Activated naive CD4-positive, alpha-beta T cell treated with anti-CD3 and anti-CD28 coated beads, Interleukin-2, amount 10 ng/mL, durations not matched to agents 7 days and 5 days (primary cell): ENCODE measurements at regions not wholly inside any gene's neighbourhood (a gene's known extent, or its start where the extent isn't known, plus 50 kb on each side); places are given as distances from the start of the nearest gene placed in this dataset.

Experiments used
- CTCF ChIA-PET: fragments of 350-600 bp; sonication (Branson Sonifier 250); formaldehyde crosslinking; loops from one replicate; lab custom pipeline; 2021; ENCODE audit warnings: antibody characterized with exemption; lab: Charles Lee
- DNase-seq: peaks from one replicate; pipeline ENCODE4 v3.0.0-alpha.2; 2020
- H3K27ac Mint-ChIP-seq: one replicate; pipeline ENCODE4 v1.8.0; 2021; ENCODE audit warnings: mild to moderate bottlenecking, moderate library complexity, mixed read lengths
- H3K27me3 Mint-ChIP-seq: one replicate; pipeline ENCODE4 v1.8.0; 2021; ENCODE audit warnings: mild to moderate bottlenecking, mixed read lengths
- H3K36me3 Mint-ChIP-seq: one replicate; pipeline ENCODE4 v1.8.0; 2021; ENCODE audit warnings: mixed read lengths
- H3K4me1 Mint-ChIP-seq: one replicate; pipeline ENCODE4 v1.8.0; 2021; ENCODE audit warnings: mixed read lengths
- H3K4me3 Mint-ChIP-seq: one replicate; pipeline ENCODE4 v1.8.0; 2021; ENCODE audit warnings: mild to moderate bottlenecking, moderate library complexity, mixed read lengths
- H3K9me3 Mint-ChIP-seq: one replicate; pipeline ENCODE4 v1.8.0; 2021; ENCODE audit warnings: mixed read lengths

DNA sequence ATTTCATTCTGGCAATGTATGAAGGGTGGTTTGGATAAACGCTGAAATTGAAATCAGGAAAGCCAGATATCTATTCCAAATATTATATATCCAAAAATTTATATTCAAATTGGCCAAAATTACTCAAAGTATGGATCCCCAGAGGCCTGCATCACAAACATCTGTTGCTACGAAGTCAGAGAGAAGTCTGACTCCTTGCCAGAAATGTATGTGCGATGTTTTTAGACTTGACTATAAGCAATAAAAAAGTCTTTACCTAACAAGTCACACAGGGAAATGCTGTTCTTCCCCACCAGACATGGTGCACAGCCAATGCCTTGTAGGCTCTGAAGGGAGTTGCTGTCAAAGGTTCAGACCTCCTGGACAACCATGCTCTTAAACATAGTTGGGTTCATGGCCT lies 533.1 kb downstream of the OTOL1 start:
- DNase-seq = no peak
- H3K9me3 Mint-ChIP-seq = no peaks in the 10 kb centered on the region
- no peaks in the 10 kb centered on the region for H3K4me1 Mint-ChIP-seq
- H3K27me3 Mint-ChIP-seq = no peaks in the 10 kb centered on the region
- CTCF ChIA-PET = no interaction called here
- no peak overlapping the region for H3K4me3 Mint-ChIP-seq
- H3K27ac Mint-ChIP-seq = no peak overlapping the region
- no peaks in the 10 kb centered on the region for H3K36me3 Mint-ChIP-seq

DNA sequence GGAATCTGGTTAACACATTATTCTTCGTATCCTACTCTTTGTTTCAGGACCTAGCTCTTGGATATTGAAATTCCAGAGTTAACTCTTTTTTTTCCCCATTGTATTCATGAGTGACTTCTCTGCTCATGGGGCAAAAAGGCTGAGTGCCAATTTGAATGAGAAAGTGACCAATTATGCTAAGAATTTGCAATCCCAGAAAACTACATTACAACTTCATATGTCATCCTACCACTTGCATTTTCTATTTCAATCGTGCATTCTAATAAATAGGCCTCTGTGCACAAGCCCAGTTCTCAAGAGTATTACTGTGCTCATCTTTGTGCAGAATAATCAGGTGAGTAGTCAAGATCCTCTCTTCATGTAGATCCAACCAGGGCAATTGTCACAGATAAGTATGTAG lies 537.8 kb downstream of the OTOL1 start:
- Mint-ChIP-seq H3K9me3 (no peaks in the 10 kb centered on the region), H3K4me3 (no peak overlapping the region), H3K4me1 (no peaks in the 10 kb centered on the region), H3K27ac (no peak overlapping the region), H3K27me3 (no peaks in the 10 kb centered on the region), H3K36me3 (no peaks in the 10 kb centered on the region)
- CTCF ChIA-PET = no interaction called here
- DNase-seq = no peak

DNA sequence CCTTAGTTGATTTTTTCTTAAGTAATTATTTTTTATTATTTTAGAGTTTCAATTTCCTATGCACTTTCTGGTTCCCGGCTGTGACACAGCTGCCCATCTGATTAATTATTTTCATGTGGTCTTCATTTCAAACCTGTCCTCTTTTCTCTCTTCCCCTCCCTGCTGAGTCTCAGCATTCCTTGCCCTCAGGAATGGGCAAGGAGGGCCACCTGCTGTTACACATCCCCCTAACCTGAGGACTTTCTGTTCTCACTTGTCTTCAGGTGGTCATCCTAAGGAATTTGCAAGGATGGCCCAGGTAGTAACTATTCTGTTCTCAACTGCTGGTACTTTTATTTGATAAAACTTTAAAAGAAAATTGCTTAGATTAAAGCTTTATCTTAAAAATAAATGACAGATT lies 545.0 kb downstream of the OTOL1 start:
- Mint-ChIP-seq H3K4me1 (no peaks in the 10 kb centered on the region), H3K36me3 (no peaks in the 10 kb centered on the region)
- CTCF ChIA-PET = no interaction called here

DNA sequence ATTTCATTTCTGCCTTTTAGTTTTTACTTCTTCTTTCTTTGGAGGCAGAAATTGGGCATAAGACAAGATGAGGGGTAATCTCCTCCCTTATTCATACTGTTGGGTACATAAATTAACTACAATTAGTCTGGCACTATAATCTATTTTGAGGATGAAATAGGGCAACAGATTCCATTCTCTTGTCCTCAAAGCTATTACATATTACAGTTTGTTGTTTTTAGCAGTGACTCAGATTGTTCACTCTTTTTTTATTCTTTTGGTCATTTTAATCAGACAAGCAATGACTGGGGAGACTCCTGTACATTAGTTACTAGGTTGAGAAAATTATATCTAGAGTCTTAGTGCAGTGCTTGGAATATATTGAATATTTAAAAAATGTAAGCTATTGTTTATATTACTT lies 556.0 kb downstream of the OTOL1 start:
- Mint-ChIP-seq H3K27me3 (no peaks in the 10 kb centered on the region), H3K4me3 (no peak overlapping the region), H3K27ac (no peak overlapping the region), H3K4me1 (no peaks in the 10 kb centered on the region), H3K9me3 (peaks cover 4% of the 10 kb centered on the region), H3K36me3 (no peaks in the 10 kb centered on the region)
- CTCF ChIA-PET = interaction anchor here (0.6 kb wide), 1 partner anchor 484 kb away, joined by 3 read pairs; no protein-coding TSS in a partner anchor
- DNase-seq = no peak

More for the DNA sequence above, 545.0 kb downstream of the OTOL1 start:
- H3K4me3 Mint-ChIP-seq = no peak overlapping the region
- H3K9me3 Mint-ChIP-seq = peaks cover 2% of the 10 kb centered on the region
- no peak for DNase-seq
- H3K27me3 Mint-ChIP-seq = no peaks in the 10 kb centered on the region
- H3K27ac Mint-ChIP-seq = no peak overlapping the region

DNA sequence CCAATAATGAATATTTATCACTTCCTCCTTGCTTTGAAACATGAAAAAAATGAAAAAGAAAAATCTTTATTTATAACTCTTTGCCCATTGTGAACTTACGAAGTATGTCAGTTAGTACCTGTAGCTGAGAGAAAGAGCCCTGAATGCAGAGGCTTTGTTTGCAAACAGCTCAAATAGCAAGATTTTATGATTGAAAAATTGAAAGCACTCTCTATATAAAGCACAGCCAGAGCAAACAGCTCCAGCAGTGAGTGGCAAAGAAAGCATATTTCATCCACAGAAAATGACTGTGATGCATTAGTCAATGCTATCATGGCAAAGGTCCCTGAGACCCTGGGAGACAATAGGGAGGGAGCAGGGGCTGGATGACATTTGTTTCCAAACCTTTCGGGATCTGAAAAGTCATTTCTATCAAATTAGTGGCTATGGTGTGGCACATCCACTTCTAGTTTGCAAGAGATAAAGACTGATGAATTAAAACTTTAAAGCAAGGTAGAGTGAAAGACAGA lies 576.1 kb downstream of the OTOL1 start:
- Mint-ChIP-seq H3K36me3 (no peaks in the 10 kb centered on the region), H3K4me1 (no peaks in the 10 kb centered on the region), H3K27me3 (no peaks in the 10 kb centered on the region), H3K27ac (no peak overlapping the region), H3K4me3 (no peak overlapping the region), H3K9me3 (peaks cover 5% of the 10 kb centered on the region)
- CTCF ChIA-PET = no interaction called here
- DNase-seq = no peak

GRCh38 chr3:162073422-162073975 lies 576.9 kb downstream of the OTOL1 start:
- no peaks in the 10 kb centered on the region for H3K27me3 Mint-ChIP-seq
- no peaks in the 10 kb centered on the region for H3K4me1 Mint-ChIP-seq
- no peak for DNase-seq
- no peaks in the 10 kb centered on the region for H3K36me3 Mint-ChIP-seq
- no peak overlapping the region for H3K4me3 Mint-ChIP-seq
- peaks cover 5% of the 10 kb centered on the region for H3K9me3 Mint-ChIP-seq
- no peak overlapping the region for H3K27ac Mint-ChIP-seq
- CTCF ChIA-PET = no interaction called here

DNA sequence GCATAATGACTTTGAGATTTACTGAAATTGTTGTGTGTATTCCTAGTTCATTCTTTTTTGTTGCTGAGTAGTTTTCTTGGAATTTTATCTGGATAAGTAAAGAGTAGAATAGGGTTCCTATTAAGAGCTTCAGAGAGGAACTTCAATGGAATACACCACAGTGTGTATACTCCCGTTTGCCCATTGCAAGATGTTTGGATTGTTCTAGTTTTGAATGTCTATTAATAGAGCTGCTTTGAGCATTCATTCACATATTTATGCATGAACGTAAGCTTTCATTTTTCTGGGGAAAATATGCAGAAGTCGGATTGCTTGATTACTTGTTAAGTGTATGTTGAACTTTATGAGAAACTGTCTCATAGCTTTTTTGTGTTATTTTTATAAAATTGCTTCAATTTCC lies 580.5 kb downstream of the OTOL1 start:
- Mint-ChIP-seq H3K27ac (no peak overlapping the region), H3K4me1 (no peaks in the 10 kb centered on the region), H3K9me3 (no peaks in the 10 kb centered on the region), H3K27me3 (no peaks in the 10 kb centered on the region), H3K4me3 (no peak overlapping the region), H3K36me3 (no peaks in the 10 kb centered on the region)
- no peak for DNase-seq
- CTCF ChIA-PET = interaction anchor here (0.7 kb wide), 1 partner anchor 57 kb away, joined by 3 read pairs; no protein-coding TSS in a partner anchor

GRCh38 chr3:162082516-162082915 lies 585.9 kb downstream of the OTOL1 start:
- no peak for DNase-seq
- no peaks in the 10 kb centered on the region for H3K9me3 Mint-ChIP-seq
- H3K27me3 Mint-ChIP-seq = no peaks in the 10 kb centered on the region
- H3K4me1 Mint-ChIP-seq = no peaks in the 10 kb centered on the region
- no peaks in the 10 kb centered on the region for H3K36me3 Mint-ChIP-seq
- H3K27ac Mint-ChIP-seq = no peak overlapping the region
- CTCF ChIA-PET = no interaction called here
- no peak overlapping the region for H3K4me3 Mint-ChIP-seq

DNA sequence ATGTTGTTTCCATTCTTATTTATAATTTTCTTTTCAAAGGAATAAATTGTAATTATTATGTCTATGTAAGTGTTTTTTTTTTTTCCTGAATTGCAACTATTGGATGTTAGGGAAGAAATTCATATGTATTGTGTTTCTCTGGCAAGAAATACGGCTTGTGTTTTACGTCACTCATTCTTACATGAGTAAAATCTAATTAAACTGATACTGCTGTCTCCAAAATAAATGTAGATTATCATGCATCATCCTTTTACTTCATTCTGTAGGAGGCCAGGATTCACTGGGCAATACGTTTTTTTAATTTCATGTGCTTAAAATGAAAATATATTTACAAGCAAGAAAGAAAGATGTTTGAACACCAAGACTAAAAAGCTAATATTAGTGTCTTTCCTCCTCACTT lies 590.8 kb downstream of the OTOL1 start:
- Mint-ChIP-seq H3K9me3 (peaks cover 2% of the 10 kb centered on the region), H3K4me3 (no peak overlapping the region), H3K27ac (no peak overlapping the region), H3K36me3 (no peaks in the 10 kb centered on the region), H3K4me1 (no peaks in the 10 kb centered on the region), H3K27me3 (no peaks in the 10 kb centered on the region)
- no peak for DNase-seq
- CTCF ChIA-PET = no interaction called here

DNA sequence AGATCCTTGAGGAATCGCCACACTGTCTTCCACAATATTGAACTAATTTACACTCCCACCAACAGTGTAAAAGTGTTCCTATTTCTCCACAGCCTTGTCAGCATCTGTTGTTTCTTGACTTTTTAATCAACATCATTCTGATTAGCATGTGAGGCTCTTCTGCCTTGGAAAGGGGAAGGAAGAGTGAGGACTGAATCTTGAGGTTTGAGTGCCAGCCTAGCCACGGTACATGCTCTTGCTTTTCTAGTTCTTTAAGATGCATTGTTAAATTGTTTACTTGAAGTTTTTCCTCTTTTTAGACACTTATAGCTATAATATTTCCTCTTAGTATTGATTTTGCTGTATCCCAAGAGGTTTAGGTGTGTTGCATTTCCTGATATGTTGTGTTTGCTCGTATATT lies 596.1 kb downstream of the OTOL1 start:
- Mint-ChIP-seq H3K36me3 (no peaks in the 10 kb centered on the region), H3K27me3 (no peaks in the 10 kb centered on the region), H3K4me3 (no peak overlapping the region), H3K4me1 (no peaks in the 10 kb centered on the region), H3K9me3 (peaks cover 4% of the 10 kb centered on the region), H3K27ac (no peak overlapping the region)
- no peak for DNase-seq
- CTCF ChIA-PET = no interaction called here

DNA sequence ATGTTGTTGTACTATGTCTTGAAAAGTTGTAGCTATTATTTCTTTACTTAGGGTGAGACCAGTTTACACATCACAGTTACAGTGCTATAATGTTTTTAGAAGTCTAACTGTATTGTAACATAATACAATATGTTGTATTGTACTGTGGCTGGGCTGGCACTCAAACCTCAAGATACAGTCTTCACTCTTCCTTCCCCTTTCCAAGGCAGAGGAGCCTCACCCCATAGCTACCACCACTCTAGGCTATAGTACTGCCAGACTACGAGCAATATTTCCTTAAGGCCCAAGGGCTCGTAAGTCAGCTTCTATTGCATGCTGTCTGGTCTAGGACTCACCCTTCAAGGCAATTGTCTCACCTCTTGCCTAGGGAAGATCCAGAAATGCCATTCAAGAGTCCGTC lies 597.7 kb downstream of the OTOL1 start:
- CTCF ChIA-PET = no interaction called here
- no peaks in the 10 kb centered on the region for H3K27me3 Mint-ChIP-seq
- no peak overlapping the region for H3K27ac Mint-ChIP-seq
- DNase-seq = no peak
- no peak overlapping the region for H3K4me3 Mint-ChIP-seq
- peaks cover 3% of the 10 kb centered on the region for H3K9me3 Mint-ChIP-seq
- H3K36me3 Mint-ChIP-seq = no peaks in the 10 kb centered on the region
- no peaks in the 10 kb centered on the region for H3K4me1 Mint-ChIP-seq

DNA sequence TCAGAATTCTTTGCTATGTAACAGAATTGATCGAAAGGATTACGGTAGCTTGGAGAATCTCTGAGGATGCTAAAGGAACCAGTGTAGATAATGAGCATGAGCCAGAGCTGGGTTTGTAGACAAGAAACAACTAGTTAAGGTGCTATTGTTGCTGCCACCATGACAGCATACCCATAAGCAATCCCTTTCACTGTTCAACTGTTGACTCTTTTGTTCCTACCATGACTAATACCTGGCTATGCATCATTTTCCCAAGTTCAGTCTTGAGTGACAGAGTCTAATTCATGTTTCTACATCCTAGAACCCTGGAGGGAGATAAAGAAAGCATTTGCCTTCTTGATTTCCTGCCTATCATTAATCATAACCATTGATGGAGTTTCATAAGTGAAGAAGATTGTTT lies 600.3 kb downstream of the OTOL1 start:
- H3K27me3 Mint-ChIP-seq = no peaks in the 10 kb centered on the region
- H3K9me3 Mint-ChIP-seq = peaks cover 5% of the 10 kb centered on the region
- H3K4me1 Mint-ChIP-seq = no peaks in the 10 kb centered on the region
- DNase-seq = no peak
- CTCF ChIA-PET = no interaction called here
- no peak overlapping the region for H3K4me3 Mint-ChIP-seq
- no peak overlapping the region for H3K27ac Mint-ChIP-seq
- H3K36me3 Mint-ChIP-seq = no peaks in the 10 kb centered on the region

- DNase-seq = no peak
- H3K27me3 Mint-ChIP-seq = no peaks in the 10 kb centered on the region
- H3K4me3 Mint-ChIP-seq = no peak overlapping the region
- no peaks in the 10 kb centered on the region for H3K4me1 Mint-ChIP-seq
- CTCF ChIA-PET = no interaction called here
- no peaks in the 10 kb centered on the region for H3K36me3 Mint-ChIP-seq
- peaks cover 6% of the 10 kb centered on the region for H3K9me3 Mint-ChIP-seq
- no peak overlapping the region for H3K27ac Mint-ChIP-seq
These were observed 607.2 kb downstream of the OTOL1 start for GRCh38 chr3:162103808-162104207.

DNA sequence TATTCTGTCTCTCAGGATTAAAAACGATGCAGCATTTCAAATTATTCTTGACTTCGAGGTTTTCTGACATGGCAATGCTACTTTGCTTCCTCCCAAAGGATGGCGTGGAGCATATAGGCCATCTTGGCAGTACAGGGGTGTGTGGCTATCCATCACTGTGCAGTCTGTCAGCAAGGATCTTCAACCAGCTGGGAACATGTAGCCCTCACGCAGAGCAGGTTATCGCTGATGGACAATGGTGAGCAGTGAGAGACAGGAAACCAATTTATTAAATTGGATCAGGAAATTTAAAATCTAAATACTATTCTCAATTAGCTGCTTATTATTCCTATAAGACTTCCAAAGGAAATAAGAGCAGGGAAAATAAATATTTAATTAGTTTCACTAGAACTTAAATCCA lies 615.3 kb downstream of the OTOL1 start:
- Mint-ChIP-seq H3K27ac (no peak overlapping the region), H3K4me1 (no peaks in the 10 kb centered on the region), H3K4me3 (no peak overlapping the region), H3K36me3 (no peaks in the 10 kb centered on the region), H3K27me3 (no peaks in the 10 kb centered on the region), H3K9me3 (no peaks in the 10 kb centered on the region)
- no peak for DNase-seq
- CTCF ChIA-PET = no interaction called here

DNA sequence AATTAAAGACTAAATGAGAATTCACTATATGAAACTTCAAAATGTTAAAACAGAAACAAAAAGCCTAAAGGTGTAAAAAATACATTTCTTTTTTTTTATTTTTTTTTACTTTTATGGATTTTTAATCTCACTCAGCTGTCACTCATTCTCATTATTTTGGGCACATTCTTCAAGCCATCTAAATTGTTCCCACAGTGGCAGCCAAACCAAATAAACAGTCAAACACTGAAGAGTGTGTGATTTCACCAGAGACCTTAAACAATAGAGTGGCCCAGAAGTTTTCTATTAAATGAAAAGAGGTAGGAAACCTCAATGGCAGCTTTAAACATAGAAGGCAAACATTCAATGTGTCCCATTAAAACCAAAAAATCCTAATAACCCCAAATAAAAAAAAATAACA lies 616.1 kb downstream of the OTOL1 start:
- H3K27me3 Mint-ChIP-seq = no peaks in the 10 kb centered on the region
- CTCF ChIA-PET = no interaction called here
- H3K4me1 Mint-ChIP-seq = no peaks in the 10 kb centered on the region
- no peak overlapping the region for H3K27ac Mint-ChIP-seq
- H3K9me3 Mint-ChIP-seq = no peaks in the 10 kb centered on the region
- DNase-seq = no peak
- H3K4me3 Mint-ChIP-seq = no peak overlapping the region
- H3K36me3 Mint-ChIP-seq = no peaks in the 10 kb centered on the region

- Mint-ChIP-seq H3K9me3 (peaks cover 7% of the 10 kb centered on the region), H3K27ac (no peak overlapping the region), H3K36me3 (no peaks in the 10 kb centered on the region), H3K4me3 (no peak overlapping the region), H3K27me3 (no peaks in the 10 kb centered on the region), H3K4me1 (no peaks in the 10 kb centered on the region)
- no peak for DNase-seq
- CTCF ChIA-PET = no interaction called here
These were observed 621.4 kb downstream of the OTOL1 start for GRCh38 chr3:162117961-162118360.
